ENCODE measurements at regions not wholly inside any gene's neighbourhood (a gene's known extent, or its start where the extent isn't known, plus 50 kb on each side); places are given as distances from the start of the nearest gene placed in this dataset.

DNA sequence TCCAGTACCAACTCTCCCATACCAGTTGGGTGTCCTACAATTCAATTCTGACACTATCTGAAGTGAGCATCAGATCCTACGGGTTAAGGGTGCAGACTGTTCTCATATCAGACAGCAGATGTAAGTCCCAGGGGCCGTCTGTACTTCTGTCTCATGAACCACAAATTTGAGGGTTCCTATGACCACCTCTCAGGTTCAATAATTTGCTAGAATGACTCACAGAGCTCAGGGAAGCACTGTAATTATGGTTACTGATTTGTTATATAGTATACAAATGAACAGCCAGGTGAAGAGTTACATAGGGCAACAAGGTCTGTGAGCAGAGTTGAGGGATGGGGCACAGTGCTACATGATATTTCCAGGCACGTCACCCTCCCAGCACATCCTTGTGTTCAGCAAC lies 499.1 kb downstream of the DMAC1 start:
- TF ChIP-seq, protein P1, sequence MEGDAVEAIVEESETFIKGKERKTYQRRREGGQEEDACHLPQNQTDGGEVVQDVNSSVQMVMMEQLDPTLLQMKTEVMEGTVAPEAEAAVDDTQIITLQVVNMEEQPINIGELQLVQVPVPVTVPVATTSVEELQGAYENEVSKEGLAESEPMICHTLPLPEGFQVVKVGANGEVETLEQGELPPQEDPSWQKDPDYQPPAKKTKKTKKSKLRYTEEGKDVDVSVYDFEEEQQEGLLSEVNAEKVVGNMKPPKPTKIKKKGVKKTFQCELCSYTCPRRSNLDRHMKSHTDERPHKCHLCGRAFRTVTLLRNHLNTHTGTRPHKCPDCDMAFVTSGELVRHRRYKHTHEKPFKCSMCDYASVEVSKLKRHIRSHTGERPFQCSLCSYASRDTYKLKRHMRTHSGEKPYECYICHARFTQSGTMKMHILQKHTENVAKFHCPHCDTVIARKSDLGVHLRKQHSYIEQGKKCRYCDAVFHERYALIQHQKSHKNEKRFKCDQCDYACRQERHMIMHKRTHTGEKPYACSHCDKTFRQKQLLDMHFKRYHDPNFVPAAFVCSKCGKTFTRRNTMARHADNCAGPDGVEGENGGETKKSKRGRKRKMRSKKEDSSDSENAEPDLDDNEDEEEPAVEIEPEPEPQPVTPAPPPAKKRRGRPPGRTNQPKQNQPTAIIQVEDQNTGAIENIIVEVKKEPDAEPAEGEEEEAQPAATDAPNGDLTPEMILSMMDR (IDR thresholded peaks at IDR 0.05), result no peak
- no peak for TF ChIP-seq POLR2A (IDR thresholded peaks at IDR 0.05)
